SU-DHL-6 (cell line): ENCODE measurements at regions not wholly inside any gene's neighbourhood (a gene's known extent, or its start where the extent isn't known, plus 50 kb on each side); places are given as distances from the start of the nearest gene placed in this dataset.

Experiments
- H2AFZ ChIP-seq: fragments of 200-600 bp; sonication (generic); 2 replicates; pipeline ENCODE4 v1.6.1; 2014; ENCODE audit warnings: low read depth, mild to moderate bottlenecking, moderate library complexity, mixed read lengths, antibody characterized with exemption, low read length; ENCODE audit not compliant: severe bottlenecking
- H3F3A ChIP-seq: fragments of 200-600 bp; shearing (Covaris generic); 2 replicates; pipeline ENCODE4 v1.6.0; 2016; ENCODE audit warnings: antibody characterized with exemption, mild to moderate bottlenecking; ENCODE audit not compliant: insufficient read depth
- H3K27ac ChIP-seq: fragments of 200-600 bp; sonication (generic); 2 replicates; pipeline ENCODE4 v1.5.1; 2016; ENCODE audit warnings: low read depth, mild to moderate bottlenecking, low read length, moderate library complexity, mixed read lengths
- H3K27me3 ChIP-seq: fragments of 200-600 bp; sonication (generic), shearing (Covaris generic); 2 replicates; pipeline ENCODE4 v1.6.0; 2014; ENCODE audit warnings: mild to moderate bottlenecking, low read length
- H3K36me3 ChIP-seq: fragments of 200-600 bp; sonication (generic); 2 replicates; pipeline ENCODE4 v1.6.1; 2014; ENCODE audit warnings: mild to moderate bottlenecking, low read length, mixed read lengths
- H3K4me2 ChIP-seq: fragments of 300-600, 200-600 bp; shearing (Covaris generic), sonication (generic); 2 replicates; pipeline ENCODE4 v1.6.0; 2014; ENCODE audit warnings: low read length, low read depth, mild to moderate bottlenecking; ENCODE audit not compliant: poor library complexity, severe bottlenecking
- H3K4me3 ChIP-seq: fragments of 200-600 bp; sonication (generic); 2 replicates; pipeline ENCODE4 v1.5.1; 2014; ENCODE audit warnings: antibody characterized with exemption, low read length, mild to moderate bottlenecking, mixed read lengths; ENCODE audit not compliant: insufficient read depth, poor library complexity, severe bottlenecking
- H3K79me2 ChIP-seq: fragments of 200-600 bp; sonication (generic); 2 replicates; pipeline ENCODE4 v1.6.1; 2014; ENCODE audit warnings: mild to moderate bottlenecking, low read length, moderate library complexity; ENCODE audit not compliant: insufficient read depth
- H3K9ac ChIP-seq: fragments of 200-600 bp; sonication (generic); 2 replicates; pipeline ENCODE4 v1.7.0; 2014; ENCODE audit warnings: mild to moderate bottlenecking, low read length
- H3K9me2 ChIP-seq: fragments of 200-600 bp; sonication (generic); replicated peaks from 2 replicates; pipeline ENCODE4 v1.6.1; 2014; ENCODE audit warnings: low read length; ENCODE audit not compliant: insufficient read depth
- H3K9me3 ChIP-seq: fragments of 200-600 bp; sonication (generic); 2 replicates; pipeline ENCODE4 v1.6.1; 2014; ENCODE audit warnings: low read length, mixed read lengths; ENCODE audit not compliant: insufficient read depth
- H4K20me1 ChIP-seq: fragments of 200-600 bp; sonication (generic); 2 replicates; pipeline ENCODE4 v1.6.1; 2014; ENCODE audit warnings: low read depth, mild to moderate bottlenecking, antibody characterized with exemption, low read length, moderate library complexity, mixed read lengths
- EZH2phosphoT487 ChIP-seq: fragments of 200-600 bp; sonication (generic), shearing (Covaris generic); conservative IDR thresholded peaks from 2 replicates; pipeline ENCODE4 v1.6.1; 2018; ENCODE audit warnings: mild to moderate bottlenecking, antibody characterized with exemption, low read length, moderate library complexity, mixed read lengths
- TF ChIP-seq, protein P1 (sequence below): fragments of 200-600 bp; sonication (generic); IDR thresholded peaks from one replicate; pipeline ENCODE4 v1.5.1; 2017; ENCODE audit warnings: antibody characterized with exemption, mild to moderate bottlenecking, low read length, moderate library complexity; ENCODE audit not compliant: insufficient read depth, poor library complexity, severe bottlenecking

GRCh38 chr16:86395477-86395876, 114.8 kb upstream of the FOXF1 start:
- H3K9ac ChIP-seq: no peak overlapping the region
- H3K4me3 ChIP-seq: no peak overlapping the region
- no peaks in the 10 kb centered on the region for H3K9me3 ChIP-seq
- H3K27me3 ChIP-seq: no peaks in the 10 kb centered on the region
- H3F3A ChIP-seq: no peaks in the 10 kb centered on the region
- no peaks in the 10 kb centered on the region for H3K9me2 ChIP-seq
- H3K27ac ChIP-seq: no peak overlapping the region
- H3K36me3 ChIP-seq: no peaks in the 10 kb centered on the region
- TF ChIP-seq, protein P1, sequence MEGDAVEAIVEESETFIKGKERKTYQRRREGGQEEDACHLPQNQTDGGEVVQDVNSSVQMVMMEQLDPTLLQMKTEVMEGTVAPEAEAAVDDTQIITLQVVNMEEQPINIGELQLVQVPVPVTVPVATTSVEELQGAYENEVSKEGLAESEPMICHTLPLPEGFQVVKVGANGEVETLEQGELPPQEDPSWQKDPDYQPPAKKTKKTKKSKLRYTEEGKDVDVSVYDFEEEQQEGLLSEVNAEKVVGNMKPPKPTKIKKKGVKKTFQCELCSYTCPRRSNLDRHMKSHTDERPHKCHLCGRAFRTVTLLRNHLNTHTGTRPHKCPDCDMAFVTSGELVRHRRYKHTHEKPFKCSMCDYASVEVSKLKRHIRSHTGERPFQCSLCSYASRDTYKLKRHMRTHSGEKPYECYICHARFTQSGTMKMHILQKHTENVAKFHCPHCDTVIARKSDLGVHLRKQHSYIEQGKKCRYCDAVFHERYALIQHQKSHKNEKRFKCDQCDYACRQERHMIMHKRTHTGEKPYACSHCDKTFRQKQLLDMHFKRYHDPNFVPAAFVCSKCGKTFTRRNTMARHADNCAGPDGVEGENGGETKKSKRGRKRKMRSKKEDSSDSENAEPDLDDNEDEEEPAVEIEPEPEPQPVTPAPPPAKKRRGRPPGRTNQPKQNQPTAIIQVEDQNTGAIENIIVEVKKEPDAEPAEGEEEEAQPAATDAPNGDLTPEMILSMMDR: no peak
- TF ChIP-seq EZH2phosphoT487: no peak
- no peak overlapping the region for H3K4me2 ChIP-seq
- H4K20me1 ChIP-seq: no peaks in the 10 kb centered on the region
- no peak overlapping the region for H2AFZ ChIP-seq
- H3K79me2 ChIP-seq: no peaks in the 10 kb centered on the region

DNA sequence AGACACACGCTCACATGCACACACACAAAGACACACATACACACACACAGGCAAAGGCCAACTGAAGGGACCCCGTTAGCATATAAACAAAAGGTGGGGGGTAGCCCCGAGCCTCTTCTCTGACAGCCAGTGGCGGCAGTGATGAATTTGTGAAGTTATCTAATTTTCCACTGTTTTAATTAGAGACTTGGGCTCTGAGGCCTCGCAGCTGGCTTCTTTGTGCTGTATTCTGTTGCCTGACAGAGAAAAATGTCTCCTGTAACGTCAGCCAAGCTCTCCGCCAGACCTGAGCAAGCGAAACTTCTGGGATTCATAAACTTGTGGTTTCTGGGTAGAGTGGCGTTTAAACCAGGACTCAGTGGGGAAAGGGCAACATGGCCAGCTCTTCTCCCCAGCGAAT, 113.9 kb upstream of the FOXF1 start:
- Histone ChIP-seq H3K27me3 (no peaks in the 10 kb centered on the region), H3K9ac (no peak overlapping the region), H3K9me2 (no peaks in the 10 kb centered on the region), H3K79me2 (no peaks in the 10 kb centered on the region), H3K27ac (no peak overlapping the region), H4K20me1 (no peaks in the 10 kb centered on the region), H3K4me2 (no peak overlapping the region), H3K4me3 (no peak overlapping the region), H2AFZ (no peak overlapping the region), H3K36me3 (no peaks in the 10 kb centered on the region), H3F3A (no peaks in the 10 kb centered on the region), H3K9me3 (no peaks in the 10 kb centered on the region)
- TF ChIP-seq, protein P1: no peak
- TF ChIP-seq EZH2phosphoT487: no peak

DNA sequence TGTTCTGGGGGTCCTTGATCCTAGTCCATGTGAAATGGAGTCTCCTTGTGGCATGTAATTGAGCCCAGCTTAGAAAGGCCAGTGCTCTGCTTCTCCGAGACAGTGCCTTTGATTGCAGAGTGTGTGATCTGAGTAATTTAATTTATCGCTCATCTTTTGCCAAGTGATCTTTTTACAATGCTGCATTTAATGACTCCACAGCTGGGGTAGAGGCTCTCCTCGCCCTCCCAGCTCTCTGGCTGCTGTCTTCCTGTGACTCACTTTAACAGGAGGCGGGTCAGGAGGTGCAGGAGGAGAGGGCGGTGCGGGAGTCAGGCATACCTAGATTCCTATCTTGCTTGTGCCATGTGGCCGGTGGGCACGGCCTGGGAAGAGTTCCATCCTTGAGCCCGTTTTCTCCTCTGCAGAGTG, 113.4 kb upstream of the FOXF1 start:
- H3K4me3 ChIP-seq: no peak overlapping the region
- no peaks in the 10 kb centered on the region for H3K27me3 ChIP-seq
- no peaks in the 10 kb centered on the region for H3K36me3 ChIP-seq
- no peak overlapping the region for H2AFZ ChIP-seq
- H3K79me2 ChIP-seq: no peaks in the 10 kb centered on the region
- no peak overlapping the region for H3K27ac ChIP-seq
- no peak overlapping the region for H3K9ac ChIP-seq
- H3F3A ChIP-seq: no peaks in the 10 kb centered on the region
- H3K9me3 ChIP-seq: no peaks in the 10 kb centered on the region
- no peaks in the 10 kb centered on the region for H4K20me1 ChIP-seq
- no peak overlapping the region for H3K4me2 ChIP-seq
- no peaks in the 10 kb centered on the region for H3K9me2 ChIP-seq
- TF ChIP-seq, protein P1: no peak
- no peak for TF ChIP-seq EZH2phosphoT487
